Stomach (tissue), 4 donors: ENCODE measurements at regions not wholly inside any gene's neighbourhood (a gene's known extent, or its start where the extent isn't known, plus 50 kb on each side); places are given as distances from the start of the nearest gene placed in this dataset.

Experiments used
- POLR2A ChIP-seq, 4 donors: fragments of 450-650 bp; IDR thresholded peaks; one replicate each; pipeline ENCODE4 v1.6.1; 2016; ENCODE audit warnings: antibody characterized with exemption in 4 of 4, control low read depth in 2 of 4, mild to moderate bottlenecking in 1 of 4, moderate library complexity in 1 of 4
- TF ChIP-seq, protein P1 (sequence below), 7 experiments: fragments of 450-650 bp in 4 of 7; fragments of 200-600 bp in 3 of 7; sonication (generic) in 3 of 7; IDR thresholded peaks; one replicate each; pipeline ENCODE4 v1.5.1; 2016 to 2019; ENCODE audit warnings: antibody characterized with exemption in 7 of 7, control low read depth in 2 of 7, mild to moderate bottlenecking in 1 of 7

DNA sequence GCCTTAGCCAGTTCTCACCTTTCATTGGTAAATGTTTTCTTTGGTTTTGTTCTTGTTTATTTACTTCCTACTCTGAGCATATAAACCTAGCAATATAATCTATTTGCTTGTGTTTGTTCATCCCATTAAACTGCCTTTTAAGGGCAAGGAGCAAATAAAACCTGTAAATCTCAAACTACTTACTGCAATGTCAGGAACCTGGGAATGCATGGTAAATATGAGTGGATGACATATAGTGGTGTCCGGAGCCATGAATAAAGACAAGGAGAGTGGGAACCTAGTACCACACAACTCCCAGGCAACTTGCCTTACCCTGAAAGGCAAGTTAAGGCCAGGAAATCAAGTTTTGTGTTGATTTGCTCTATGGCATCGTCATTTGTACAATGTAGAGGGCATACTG is 1133.7 kb upstream of the NCAM2 start:
- TF ChIP-seq, protein P1, sequence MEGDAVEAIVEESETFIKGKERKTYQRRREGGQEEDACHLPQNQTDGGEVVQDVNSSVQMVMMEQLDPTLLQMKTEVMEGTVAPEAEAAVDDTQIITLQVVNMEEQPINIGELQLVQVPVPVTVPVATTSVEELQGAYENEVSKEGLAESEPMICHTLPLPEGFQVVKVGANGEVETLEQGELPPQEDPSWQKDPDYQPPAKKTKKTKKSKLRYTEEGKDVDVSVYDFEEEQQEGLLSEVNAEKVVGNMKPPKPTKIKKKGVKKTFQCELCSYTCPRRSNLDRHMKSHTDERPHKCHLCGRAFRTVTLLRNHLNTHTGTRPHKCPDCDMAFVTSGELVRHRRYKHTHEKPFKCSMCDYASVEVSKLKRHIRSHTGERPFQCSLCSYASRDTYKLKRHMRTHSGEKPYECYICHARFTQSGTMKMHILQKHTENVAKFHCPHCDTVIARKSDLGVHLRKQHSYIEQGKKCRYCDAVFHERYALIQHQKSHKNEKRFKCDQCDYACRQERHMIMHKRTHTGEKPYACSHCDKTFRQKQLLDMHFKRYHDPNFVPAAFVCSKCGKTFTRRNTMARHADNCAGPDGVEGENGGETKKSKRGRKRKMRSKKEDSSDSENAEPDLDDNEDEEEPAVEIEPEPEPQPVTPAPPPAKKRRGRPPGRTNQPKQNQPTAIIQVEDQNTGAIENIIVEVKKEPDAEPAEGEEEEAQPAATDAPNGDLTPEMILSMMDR (IDR thresholded peaks at IDR 0.05) = no peak
- no peak for TF ChIP-seq POLR2A (IDR thresholded peaks at IDR 0.05)
